ENCODE measurements at regions not wholly inside any gene's neighbourhood (a gene's known extent, or its start where the extent isn't known, plus 50 kb on each side); places are given as distances from the start of the nearest gene placed in this dataset.

DNA sequence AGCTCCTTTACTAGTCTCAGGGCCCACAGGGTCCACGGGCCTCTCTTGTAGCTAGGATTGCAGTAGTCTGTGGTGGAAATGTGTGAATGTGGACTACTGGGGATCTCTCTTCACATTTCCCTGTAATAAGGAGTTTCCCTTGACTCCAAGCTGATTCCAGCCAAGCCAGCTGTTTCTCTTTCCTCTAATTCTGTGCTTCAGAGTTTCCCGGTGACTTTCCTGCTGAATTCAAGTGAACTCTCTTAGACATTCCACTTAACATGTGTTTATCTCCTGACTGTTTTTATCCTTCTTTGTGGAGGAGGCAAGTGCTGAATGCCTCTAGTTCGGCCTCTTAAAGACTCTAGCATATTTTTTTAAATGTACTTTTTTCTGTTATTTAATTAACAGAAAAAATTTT, 354.0 kb upstream of the RGS18 start:
- TF ChIP-seq, protein P1, sequence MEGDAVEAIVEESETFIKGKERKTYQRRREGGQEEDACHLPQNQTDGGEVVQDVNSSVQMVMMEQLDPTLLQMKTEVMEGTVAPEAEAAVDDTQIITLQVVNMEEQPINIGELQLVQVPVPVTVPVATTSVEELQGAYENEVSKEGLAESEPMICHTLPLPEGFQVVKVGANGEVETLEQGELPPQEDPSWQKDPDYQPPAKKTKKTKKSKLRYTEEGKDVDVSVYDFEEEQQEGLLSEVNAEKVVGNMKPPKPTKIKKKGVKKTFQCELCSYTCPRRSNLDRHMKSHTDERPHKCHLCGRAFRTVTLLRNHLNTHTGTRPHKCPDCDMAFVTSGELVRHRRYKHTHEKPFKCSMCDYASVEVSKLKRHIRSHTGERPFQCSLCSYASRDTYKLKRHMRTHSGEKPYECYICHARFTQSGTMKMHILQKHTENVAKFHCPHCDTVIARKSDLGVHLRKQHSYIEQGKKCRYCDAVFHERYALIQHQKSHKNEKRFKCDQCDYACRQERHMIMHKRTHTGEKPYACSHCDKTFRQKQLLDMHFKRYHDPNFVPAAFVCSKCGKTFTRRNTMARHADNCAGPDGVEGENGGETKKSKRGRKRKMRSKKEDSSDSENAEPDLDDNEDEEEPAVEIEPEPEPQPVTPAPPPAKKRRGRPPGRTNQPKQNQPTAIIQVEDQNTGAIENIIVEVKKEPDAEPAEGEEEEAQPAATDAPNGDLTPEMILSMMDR (IDR thresholded peaks at IDR 0.05; ENCODE audit: low read depth, low read length), result no peak
- no peak for TF ChIP-seq EZH2phosphoT487 (IDR thresholded peaks at IDR 0.05; ENCODE audit: low read depth)
